PC-9 (cell line): ENCODE measurements at regions not wholly inside any gene's neighbourhood (a gene's known extent, or its start where the extent isn't known, plus 50 kb on each side); places are given as distances from the start of the nearest gene placed in this dataset.

Experiments
- BruUV-seq: library from RNA; stranded (reverse); fragments of 400-500 nt; replicated peaks from 2 replicates; lab custom pipeline; 2021; lab: Mats Ljungman, UMichigan
- CTCF ChIA-PET: fragments of 300-600 bp; sonication (Branson Sonifier 250); formaldehyde crosslinking; loops from one replicate; lab custom pipeline; 2022; ENCODE audit warnings: antibody characterized with exemption; lab: Charles Lee
- POLR2A ChIA-PET: fragments of 300-600 bp; sonication (Branson Sonifier 250); formaldehyde crosslinking; loops from one replicate; lab custom pipeline; 2022; ENCODE audit warnings: antibody characterized with exemption; ENCODE audit not compliant: unreplicated experiment; lab: Charles Lee
- DNase-seq, 2 experiments: peaks; one replicate each; pipeline versions ENCODE4 v3.0.0 to v3.0.0-alpha.2; 2015 to 2022; ENCODE audit warnings: mixed read lengths in 1 of 2
- H2AFZ ChIP-seq: fragments of 200-600 bp; sonication (generic); 2 replicates; pipeline ENCODE4 v1.8.1; 2017; ENCODE audit warnings: antibody characterized with exemption
- H3F3A ChIP-seq: fragments of 200-600 bp; sonication (generic); 2 replicates; pipeline ENCODE4 v1.8.1; 2017; ENCODE audit warnings: antibody characterized with exemption, mild to moderate bottlenecking, low read depth; ENCODE audit not compliant: insufficient read depth
- H3K27ac ChIP-seq: fragments of 200-600 bp; sonication (generic); 2 replicates; pipeline ENCODE4 v1.6.1; 2016; ENCODE audit warnings: mixed run types
- H3K27me3 ChIP-seq: fragments of 200-600 bp; sonication (generic); 2 replicates; pipeline ENCODE4 v1.6.1; 2016; ENCODE audit warnings: low read depth, mixed run types; ENCODE audit not compliant: insufficient read depth
- H3K36me3 ChIP-seq: fragments of 200-600 bp; sonication (generic); 2 replicates; pipeline ENCODE4 v1.6.1; 2016; ENCODE audit warnings: low read depth, mixed run types
- H3K4me1 ChIP-seq: fragments of 200-600 bp; sonication (generic); replicated peaks from 2 replicates; pipeline ENCODE4 v1.6.1; 2016; ENCODE audit warnings: mixed run types; ENCODE audit not compliant: insufficient read depth
- H3K4me2 ChIP-seq: fragments of 200-600 bp; sonication (generic); 2 replicates; pipeline ENCODE4 v1.6.1; 2017; ENCODE audit warnings: mixed run types
- H3K4me3 ChIP-seq: fragments of 200-600 bp; sonication (generic); 2 replicates; pipeline ENCODE4 v1.6.1; 2016; ENCODE audit warnings: mixed run types
- H3K79me2 ChIP-seq: fragments of 200-600 bp; sonication (generic); 2 replicates; pipeline ENCODE4 v1.6.1; 2017; ENCODE audit warnings: low read depth, mixed run types
- H3K9me2 ChIP-seq: fragments of 200-600 bp; sonication (generic); 2 replicates; pipeline ENCODE4 v1.8.1; 2017; ENCODE audit warnings: mild to moderate bottlenecking; ENCODE audit not compliant: insufficient read depth
- H3K9me3 ChIP-seq: fragments of 200-600 bp; sonication (generic); 2 replicates; pipeline ENCODE4 v1.8.1; 2016; ENCODE audit warnings: low read depth; ENCODE audit not compliant: insufficient read depth
- H4K20me1 ChIP-seq: fragments of 200-600 bp; sonication (generic); 2 replicates; pipeline ENCODE4 v1.8.1; 2017; ENCODE audit not compliant: insufficient read depth
- CTCF ChIP-seq: fragments of 200-600 bp; sonication (generic); conservative IDR thresholded peaks from 2 replicates; pipeline ENCODE4 v1.6.1; 2017; ENCODE audit warnings: mixed run types, antibody characterized with exemption, mild to moderate bottlenecking, moderate library complexity
- EZH2 ChIP-seq: fragments of 200-600 bp; sonication (generic); IDR thresholded peaks from 2 replicates; pipeline ENCODE4 v1.8.0; 2017; ENCODE audit warnings: antibody characterized with exemption, low read depth
- intact Hi-C: fragments of 100-400 bp; cut with micrococcal nuclease; formaldehyde crosslinking; loops from one replicate; pipeline ENCODE4 v1.10.0; 2022; ENCODE audit not compliant: unreplicated experiment

GRCh38 chr21:43273016-43273707, 104.4 kb downstream of the CRYAA start:
- Histone ChIP-seq H3K27ac (no peak overlapping the region), H3K4me1 (no peaks in the 10 kb centered on the region), H3K4me2 (no peak overlapping the region), H3K27me3 (no peaks in the 10 kb centered on the region), H2AFZ (no peak overlapping the region), H3K9me3 (no peaks in the 10 kb centered on the region), H3K9me2 (no peaks in the 10 kb centered on the region), H3K79me2 (no peaks in the 10 kb centered on the region), H3K4me3 (no peak overlapping the region), H3K36me3 (no peaks in the 10 kb centered on the region), H3F3A (no peaks in the 10 kb centered on the region), H4K20me1 (no peaks in the 10 kb centered on the region)
- BruUV-seq, result no TSS peak
- intact Hi-C loops, result no loop called here
- DNase-seq, result no peak
- POLR2A ChIA-PET, result no interaction called here
- CTCF ChIA-PET, result no interaction called here
- TF ChIP-seq EZH2 (no peak), CTCF (no peak)

GRCh38 chr21:43272591-43272990, 103.8 kb downstream of the CRYAA start:
- no peaks in the 10 kb centered on the region for H3K9me3 ChIP-seq
- H3K4me3 ChIP-seq, result no peak overlapping the region
- H3K27ac ChIP-seq, result no peak overlapping the region
- no peak for DNase-seq
- H4K20me1 ChIP-seq, result no peaks in the 10 kb centered on the region
- H3K9me2 ChIP-seq, result no peaks in the 10 kb centered on the region
- no peak overlapping the region for H3K4me2 ChIP-seq
- intact Hi-C loops, result no loop called here
- no peaks in the 10 kb centered on the region for H3K27me3 ChIP-seq
- no peaks in the 10 kb centered on the region for H3F3A ChIP-seq
- H3K4me1 ChIP-seq, result no peaks in the 10 kb centered on the region
- BruUV-seq, result no TSS peak
- ChIA-PET CTCF (no interaction called here), POLR2A (no interaction called here)
- H3K36me3 ChIP-seq, result no peaks in the 10 kb centered on the region
- no peak for TF ChIP-seq EZH2
- TF ChIP-seq CTCF, result no peak
- H2AFZ ChIP-seq, result no peak overlapping the region
- no peaks in the 10 kb centered on the region for H3K79me2 ChIP-seq

- no peak overlapping the region for H2AFZ ChIP-seq
- no peaks in the 10 kb centered on the region for H3K9me2 ChIP-seq
- no peak overlapping the region for H3K27ac ChIP-seq
- H3K79me2 ChIP-seq, result no peaks in the 10 kb centered on the region
- H3K4me3 ChIP-seq, result no peak overlapping the region
- H3F3A ChIP-seq, result no peaks in the 10 kb centered on the region
- ChIA-PET CTCF (no interaction called here), POLR2A (no interaction called here)
- no peak overlapping the region for H3K4me2 ChIP-seq
- no peaks in the 10 kb centered on the region for H3K9me3 ChIP-seq
- no peaks in the 10 kb centered on the region for H4K20me1 ChIP-seq
- TF ChIP-seq CTCF, result no peak
- no peak for TF ChIP-seq EZH2
- no peak for DNase-seq
- no peaks in the 10 kb centered on the region for H3K4me1 ChIP-seq
- BruUV-seq, result no TSS peak
- no peaks in the 10 kb centered on the region for H3K36me3 ChIP-seq
- no peaks in the 10 kb centered on the region for H3K27me3 ChIP-seq
- intact Hi-C loops, result no loop called here
These were observed 102.7 kb downstream of the CRYAA start for GRCh38 chr21:43271452-43272020.
